Mesenchymal stem cell (in vitro differentiated cells and primary cell): ENCODE measurements at regions not wholly inside any gene's neighbourhood (a gene's known extent, or its start where the extent isn't known, plus 50 kb on each side); places are given as distances from the start of the nearest gene placed in this dataset.
A peak's percentile ranks its signal among the peaks of the same experiment; 100 is the strongest.
"Not testable (repeated sequence)": the region's sequence is repeated elsewhere in the genome, so short reads cannot be mapped to it uniquely, and the experiment has no call there.

ENCODE experiments used
- DNase-seq: peaks from one replicate; pipeline ENCODE4 v3.0.0-alpha.2; 2013
- H2AFZ ChIP-seq: one replicate; pipeline ENCODE4 v1.6.1; 2013; ENCODE audit warnings: low read depth, mild to moderate bottlenecking, control low read depth, inconsistent platforms, low read length, moderate library complexity
- H2AK5ac ChIP-seq: 2 replicates; pipeline ENCODE4 v1.6.1; 2013; ENCODE audit warnings: low read length, moderate library complexity, mild to moderate bottlenecking, inconsistent platforms; ENCODE audit not compliant: severe bottlenecking
- H2BK120ac ChIP-seq: one replicate; pipeline ENCODE4 v1.6.1; 2013; ENCODE audit warnings: low read depth, mild to moderate bottlenecking, inconsistent platforms, low read length, moderate library complexity
- H2BK12ac ChIP-seq, 2 experiments: one replicate each; pipeline ENCODE4 v1.6.1; 2013; ENCODE audit warnings: inconsistent platforms in 2 of 2, low read length in 2 of 2, mild to moderate bottlenecking in 2 of 2, moderate library complexity in 2 of 2, control low read depth in 1 of 2
- H2BK15ac ChIP-seq: one replicate; pipeline ENCODE4 v1.6.1; 2013; ENCODE audit warnings: mild to moderate bottlenecking, low read depth, inconsistent platforms; ENCODE audit not compliant: poor library complexity, severe bottlenecking
- H2BK5ac ChIP-seq: 2 replicates; pipeline ENCODE4 v1.6.1; 2013; ENCODE audit warnings: low read depth, mild to moderate bottlenecking, low read length, control low read depth, inconsistent platforms; ENCODE audit not compliant: poor library complexity, severe bottlenecking
- H3K14ac ChIP-seq, 2 experiments: one replicate each; pipeline ENCODE4 v1.6.1; 2013; ENCODE audit warnings: inconsistent platforms in 2 of 2, low read length in 2 of 2, control low read depth in 1 of 2, mild to moderate bottlenecking in 1 of 2, moderate library complexity in 1 of 2
- H3K18ac ChIP-seq, 2 experiments: one replicate each; pipeline ENCODE4 v1.6.1; 2013; ENCODE audit warnings: inconsistent platforms in 2 of 2, low read length in 2 of 2, control low read depth in 1 of 2, low read depth in 1 of 2, mild to moderate bottlenecking in 1 of 2
- H3K23ac ChIP-seq, 2 experiments: one replicate each; pipeline ENCODE4 v1.6.1; 2013; ENCODE audit warnings: inconsistent platforms in 2 of 2, low read length in 2 of 2, mild to moderate bottlenecking in 2 of 2, moderate library complexity in 2 of 2, control low read depth in 1 of 2
- H3K27ac ChIP-seq: 2 replicates; pipeline ENCODE4 v1.5.1; 2013; ENCODE audit warnings: mild to moderate bottlenecking, moderate library complexity, low read length, control low read depth, inconsistent platforms; ENCODE audit not compliant: poor library complexity, severe bottlenecking
- H3K27me3 ChIP-seq, 2 experiments: 2 replicates each; pipeline versions ENCODE4 v1.6.1 to v1.7.0; 2013; ENCODE audit warnings: low read length in 2 of 2, mild to moderate bottlenecking in 2 of 2, moderate library complexity in 2 of 2, control low read depth in 1 of 2, inconsistent platforms in 1 of 2; ENCODE audit not compliant: control insufficient read depth in 1 of 2, insufficient read depth in 1 of 2
- H3K36me3 ChIP-seq, 2 experiments: 2 replicates each; pipeline versions ENCODE4 v1.6.1 to v1.7.0; 2013; ENCODE audit warnings: low read length in 2 of 2, control low read depth in 1 of 2, inconsistent platforms in 1 of 2, low read depth in 1 of 2, mild to moderate bottlenecking in 1 of 2; ENCODE audit not compliant: insufficient read depth in 2 of 2, control insufficient read depth in 1 of 2
- H3K4ac ChIP-seq, 2 experiments: one replicate each; pipeline ENCODE4 v1.6.1; 2013; ENCODE audit warnings: inconsistent platforms in 2 of 2, low read length in 2 of 2, mild to moderate bottlenecking in 2 of 2, moderate library complexity in 2 of 2, control low read depth in 1 of 2, low read depth in 1 of 2
- H3K4me1 ChIP-seq: 2 replicates; pipeline ENCODE4 v1.6.1; 2013; ENCODE audit warnings: low read depth, low read length, control low read depth; ENCODE audit not compliant: control insufficient read depth, insufficient read depth
- H3K4me2 ChIP-seq: 2 replicates; pipeline ENCODE4 v1.6.1; 2013; ENCODE audit warnings: low read length, mild to moderate bottlenecking, inconsistent platforms; ENCODE audit not compliant: poor library complexity, severe bottlenecking
- H3K4me3 ChIP-seq, 2 experiments: 2 replicates each; pipeline versions ENCODE4 v1.5.1 to v1.7.0; 2013; ENCODE audit warnings: low read length in 2 of 2, mild to moderate bottlenecking in 2 of 2, control low read depth in 1 of 2, low read depth in 1 of 2; ENCODE audit not compliant: insufficient read depth in 1 of 2
- H3K79me1 ChIP-seq: replicated peaks from 2 replicates; pipeline ENCODE4 v1.6.1; 2013; ENCODE audit warnings: mild to moderate bottlenecking, control low read depth, low read length, inconsistent platforms; ENCODE audit not compliant: poor library complexity, severe bottlenecking
- H3K9ac ChIP-seq: 2 replicates; pipeline ENCODE4 v1.7.0; 2013; ENCODE audit warnings: mild to moderate bottlenecking, low read length, moderate library complexity
- H3K9me3 ChIP-seq: 2 replicates; pipeline ENCODE4 v1.7.0; 2013; ENCODE audit warnings: mild to moderate bottlenecking, low read length; ENCODE audit not compliant: control insufficient read depth
- H4K8ac ChIP-seq: one replicate; pipeline ENCODE4 v1.6.1; 2013; ENCODE audit warnings: inconsistent platforms, mild to moderate bottlenecking, low read length, moderate library complexity
- H4K91ac ChIP-seq: one replicate; pipeline ENCODE4 v1.6.1; 2013; ENCODE audit warnings: mild to moderate bottlenecking, low read length, inconsistent platforms
- whole genome bisulfite sequencing: methylation state at CpG from one replicate; pipeline ENCODE4 v1.1.7; 2013; ENCODE audit warnings: mixed read lengths; 5-methylcytosine and 5-hydroxymethylcytosine counted together

- Histone ChIP-seq H2AFZ (no peak overlapping the region), H2BK5ac (no peak overlapping the region), H2AK5ac (no peak overlapping the region), H3K9ac (no peak overlapping the region), H3K4me1 (no peaks in the 10 kb centered on the region), H2BK15ac (no peak overlapping the region), H2BK12ac (no peak overlapping the region), H3K4me3 (no peak overlapping the region), H3K4ac (no peak overlapping the region), H3K36me3 (no peaks in the 10 kb centered on the region), H3K14ac (no peak overlapping the region), H3K18ac (no peak overlapping the region), H3K9me3 (no peaks in the 10 kb centered on the region), H4K8ac (no peak overlapping the region), H3K23ac (no peak overlapping the region), H2BK120ac (no peak overlapping the region), H3K79me1 (no peaks in the 10 kb centered on the region), H4K91ac (no peak overlapping the region), H3K27ac (no peak overlapping the region), H3K4me2 (no peak overlapping the region), H3K27me3 (no peaks in the 10 kb centered on the region)
- peak; percentile 54 for DNase-seq
These were observed 513.8 kb downstream of the RPL10L start for GRCh38 chr14:46137786-46138185.

- H4K8ac ChIP-seq, result no peak overlapping the region
- H3K36me3 ChIP-seq, result no peaks in the 10 kb centered on the region
- H3K27me3 ChIP-seq, result no peaks in the 10 kb centered on the region
- no peak overlapping the region for H2AFZ ChIP-seq
- H3K9me3 ChIP-seq, result no peaks in the 10 kb centered on the region
- no peak overlapping the region for H3K4ac ChIP-seq
- H2BK5ac ChIP-seq, result no peak overlapping the region
- no peak overlapping the region for H3K4me3 ChIP-seq
- no peak overlapping the region for H2BK120ac ChIP-seq
- H2BK12ac ChIP-seq, result no peak overlapping the region
- no peak overlapping the region for H2BK15ac ChIP-seq
- H2AK5ac ChIP-seq, result no peak overlapping the region
- no peak overlapping the region for H3K27ac ChIP-seq
- peak; percentile 9 for DNase-seq
- no peaks in the 10 kb centered on the region for H3K4me1 ChIP-seq
- no peak overlapping the region for H3K23ac ChIP-seq
- no peak overlapping the region for H3K14ac ChIP-seq
- H3K79me1 ChIP-seq, result no peaks in the 10 kb centered on the region
- WGBS, result 90% methylated on average over 1 of the region's 1 CpG
- H4K91ac ChIP-seq, result no peak overlapping the region
- H3K18ac ChIP-seq, result no peak overlapping the region
- no peak overlapping the region for H3K9ac ChIP-seq
- H3K4me2 ChIP-seq, result no peak overlapping the region
These were observed 515.1 kb downstream of the RPL10L start for GRCh38 chr14:46136456-46136855.

GRCh38 chr14:46108228-46108627, 543.4 kb downstream of the RPL10L start:
- Histone ChIP-seq H2BK15ac (no peak overlapping the region), H3K79me1 (no peaks in the 10 kb centered on the region), H2BK120ac (no peak overlapping the region), H3K27ac (no peak overlapping the region), H3K4me2 (no peak overlapping the region), H3K14ac (no peak overlapping the region), H2BK12ac (no peak overlapping the region), H2AFZ (no peak overlapping the region), H3K9ac (no peak overlapping the region), H3K27me3 (no peaks in the 10 kb centered on the region), H3K36me3 (no peaks in the 10 kb centered on the region), H3K4me1 (no peaks in the 10 kb centered on the region), H2AK5ac (no peak overlapping the region), H3K4ac (no peak overlapping the region), H2BK5ac (no peak overlapping the region), H3K9me3 (peaks cover 29% of the 10 kb centered on the region), H3K4me3 (no peak overlapping the region), H4K8ac (no peak overlapping the region), H3K23ac (no peak overlapping the region), H3K18ac (no peak overlapping the region), H4K91ac (no peak overlapping the region)
- WGBS, result 88% methylated on average over 2 of the region's 2 CpGs
- DNase-seq, result no peak

GRCh38 chr14:46100901-46101300, 550.7 kb downstream of the RPL10L start:
- H4K91ac ChIP-seq, H2BK5ac ChIP-seq, H3K36me3 ChIP-seq, DNase-seq, H3K4me2 ChIP-seq, H3K79me1 ChIP-seq, H2BK120ac ChIP-seq, H3K9me3 ChIP-seq, H3K27me3 ChIP-seq, H2BK15ac ChIP-seq, H3K4me3 ChIP-seq, H3K23ac ChIP-seq, H3K4ac ChIP-seq, H3K27ac ChIP-seq, H2AK5ac ChIP-seq, H2AFZ ChIP-seq, H3K14ac ChIP-seq, H2BK12ac ChIP-seq, H3K4me1 ChIP-seq, H3K9ac ChIP-seq, H4K8ac ChIP-seq, H3K18ac ChIP-seq: not testable (repeated sequence)
- WGBS, result 98% methylated on average over 6 of the region's 8 CpGs
